NCI-H2227 (cell line): ENCODE measurements at regions not wholly inside any gene's neighbourhood (a gene's known extent, or its start where the extent isn't known, plus 50 kb on each side); places are given as distances from the start of the nearest gene placed in this dataset.
"Not testable (repeated sequence)": the region's sequence is repeated elsewhere in the genome, so short reads cannot be mapped to it uniquely, and the experiment has no call there.

Experiments
- DNase-seq: peaks from one replicate; lab custom pipeline; 2025; ENCODE audit not compliant: unreplicated experiment; lab: John Stamatoyannopoulos, UW

- no peak for DNase-seq
These were observed 90.3 kb upstream of the RANBP6 start for GRCh38 chr9:6105738-6106137.

- not testable (repeated sequence) for DNase-seq
These were observed 89.0 kb upstream of the RANBP6 start for GRCh38 chr9:6104406-6104805.

- DNase-seq, result not testable (repeated sequence)
These were observed 88.5 kb upstream of the RANBP6 start for GRCh38 chr9:6103911-6104310.

GRCh38 chr9:6102336-6102987 lies 87.0 kb upstream of the RANBP6 start:
- DNase-seq, result not testable (repeated sequence)

GRCh38 chr9:6101725-6102124 lies 86.3 kb upstream of the RANBP6 start:
- not testable (repeated sequence) for DNase-seq

GRCh38 chr9:6099346-6099745 lies 83.9 kb upstream of the RANBP6 start:
- not testable (repeated sequence) for DNase-seq

- no peak for DNase-seq
These were observed 83.0 kb upstream of the RANBP6 start for GRCh38 chr9:6098431-6098830.

GRCh38 chr9:6096821-6097220 lies 81.4 kb upstream of the RANBP6 start:
- no peak for DNase-seq

- no peak for DNase-seq
These were observed 75.1 kb upstream of the RANBP6 start for GRCh38 chr9:6090277-6091210.

- no peak for DNase-seq
These were observed 73.9 kb upstream of the RANBP6 start for GRCh38 chr9:6089300-6089699.

- DNase-seq, result no peak
These were observed 70.7 kb upstream of the RANBP6 start for GRCh38 chr9:6086006-6086655.

GRCh38 chr9:6080154-6080716 lies 64.8 kb upstream of the RANBP6 start:
- peak; percentile 90 for DNase-seq

- no peak for DNase-seq
These were observed 64.0 kb upstream of the RANBP6 start for GRCh38 chr9:6079386-6079785.

- DNase-seq, result no peak
These were observed 63.1 kb upstream of the RANBP6 start for GRCh38 chr9:6078382-6079105.

- DNase-seq, result no peak
These were observed 61.4 kb upstream of the RANBP6 start for GRCh38 chr9:6076851-6077250.

- DNase-seq, result no peak
These were observed 58.3 kb upstream of the RANBP6 start for GRCh38 chr9:6073731-6074130.

GRCh38 chr9:6072865-6073264 lies 57.4 kb upstream of the RANBP6 start:
- no peak for DNase-seq

- no peak for DNase-seq
These were observed 57.0 kb upstream of the RANBP6 start for GRCh38 chr9:6072453-6072852.

- DNase-seq, result no peak
These were observed 53.6 kb upstream of the RANBP6 start for GRCh38 chr9:6068983-6069382.

- DNase-seq, result no peak
These were observed 52.0 kb upstream of the RANBP6 start for GRCh38 chr9:6067426-6067825.
